ENCODE measurements at regions not wholly inside any gene's neighbourhood (a gene's known extent, or its start where the extent isn't known, plus 50 kb on each side); places are given as distances from the start of the nearest gene placed in this dataset.
A peak's percentile ranks its signal among the peaks of the same experiment; 100 is the strongest.

DNA sequence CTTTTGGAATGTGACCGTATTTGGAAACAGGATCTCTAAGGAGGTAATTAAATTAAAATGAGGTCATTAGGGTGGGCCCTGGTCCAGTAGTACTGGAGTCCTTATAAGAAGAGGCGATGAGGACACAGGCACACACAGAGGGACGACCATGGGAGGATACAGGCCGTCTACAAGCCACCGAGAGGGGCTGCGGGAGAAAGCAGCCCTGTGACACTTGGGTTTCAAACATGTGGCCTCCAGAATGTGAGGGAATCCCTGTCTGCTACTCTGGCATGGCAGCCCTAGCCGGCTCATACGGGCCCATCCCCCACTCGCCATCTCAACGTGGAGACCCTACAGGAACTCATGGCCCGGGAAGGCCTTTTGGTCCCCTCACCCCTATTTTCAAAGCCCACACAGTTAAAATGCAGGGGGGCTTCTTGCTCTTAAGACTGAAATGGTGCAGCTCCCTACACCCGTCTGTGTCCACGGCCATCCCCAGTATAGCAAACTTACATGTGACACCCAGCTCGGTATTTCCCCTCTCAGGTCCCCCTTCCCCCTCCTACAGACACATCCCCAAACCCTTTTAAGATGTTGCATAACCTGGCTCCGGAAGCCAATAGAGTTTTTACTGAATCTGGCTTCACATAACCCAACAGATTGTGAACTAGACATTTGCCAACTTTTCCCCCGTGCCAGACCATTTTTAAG lies 124.1 kb upstream of the TBL1X start:
- DNase-seq (ENCODE audit: insufficient read length, low spot score, missing footprints) = no peak
- Histone ChIP-seq H3K4me3 (ENCODE audit: insufficient read depth, low read length) (peak overlapping the region; percentile 51), H4K20me1 (ENCODE audit: insufficient read depth, low read length) (no peaks in the 10 kb centered on the region), H3K36me3 (ENCODE audit: insufficient read depth, low read length) (no peaks in the 10 kb centered on the region), H2AFZ (ENCODE audit: low read length) (no peak overlapping the region), H3K9me3 (ENCODE audit: low read depth, low read length) (no peaks in the 10 kb centered on the region), H3K27ac (ENCODE audit: low read depth, low read length) (peak overlapping the region; percentile 66), H3K4me2 (ENCODE audit: insufficient read depth, low read length) (peak overlapping the region; percentile 77), H3K27me3 (ENCODE audit: insufficient read depth, low read length) (no peaks in the 10 kb centered on the region), H3K4me1 (ENCODE audit: insufficient read depth, low read length) (peaks cover 9% of the 10 kb centered on the region), H3K79me2 (ENCODE audit: insufficient read depth, low read length) (no peaks in the 10 kb centered on the region)
- TF ChIP-seq, protein P1, sequence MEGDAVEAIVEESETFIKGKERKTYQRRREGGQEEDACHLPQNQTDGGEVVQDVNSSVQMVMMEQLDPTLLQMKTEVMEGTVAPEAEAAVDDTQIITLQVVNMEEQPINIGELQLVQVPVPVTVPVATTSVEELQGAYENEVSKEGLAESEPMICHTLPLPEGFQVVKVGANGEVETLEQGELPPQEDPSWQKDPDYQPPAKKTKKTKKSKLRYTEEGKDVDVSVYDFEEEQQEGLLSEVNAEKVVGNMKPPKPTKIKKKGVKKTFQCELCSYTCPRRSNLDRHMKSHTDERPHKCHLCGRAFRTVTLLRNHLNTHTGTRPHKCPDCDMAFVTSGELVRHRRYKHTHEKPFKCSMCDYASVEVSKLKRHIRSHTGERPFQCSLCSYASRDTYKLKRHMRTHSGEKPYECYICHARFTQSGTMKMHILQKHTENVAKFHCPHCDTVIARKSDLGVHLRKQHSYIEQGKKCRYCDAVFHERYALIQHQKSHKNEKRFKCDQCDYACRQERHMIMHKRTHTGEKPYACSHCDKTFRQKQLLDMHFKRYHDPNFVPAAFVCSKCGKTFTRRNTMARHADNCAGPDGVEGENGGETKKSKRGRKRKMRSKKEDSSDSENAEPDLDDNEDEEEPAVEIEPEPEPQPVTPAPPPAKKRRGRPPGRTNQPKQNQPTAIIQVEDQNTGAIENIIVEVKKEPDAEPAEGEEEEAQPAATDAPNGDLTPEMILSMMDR (IDR thresholded peaks at IDR 0.05; ENCODE audit: extremely low read depth, low read depth, low read length) = no peak

DNA sequence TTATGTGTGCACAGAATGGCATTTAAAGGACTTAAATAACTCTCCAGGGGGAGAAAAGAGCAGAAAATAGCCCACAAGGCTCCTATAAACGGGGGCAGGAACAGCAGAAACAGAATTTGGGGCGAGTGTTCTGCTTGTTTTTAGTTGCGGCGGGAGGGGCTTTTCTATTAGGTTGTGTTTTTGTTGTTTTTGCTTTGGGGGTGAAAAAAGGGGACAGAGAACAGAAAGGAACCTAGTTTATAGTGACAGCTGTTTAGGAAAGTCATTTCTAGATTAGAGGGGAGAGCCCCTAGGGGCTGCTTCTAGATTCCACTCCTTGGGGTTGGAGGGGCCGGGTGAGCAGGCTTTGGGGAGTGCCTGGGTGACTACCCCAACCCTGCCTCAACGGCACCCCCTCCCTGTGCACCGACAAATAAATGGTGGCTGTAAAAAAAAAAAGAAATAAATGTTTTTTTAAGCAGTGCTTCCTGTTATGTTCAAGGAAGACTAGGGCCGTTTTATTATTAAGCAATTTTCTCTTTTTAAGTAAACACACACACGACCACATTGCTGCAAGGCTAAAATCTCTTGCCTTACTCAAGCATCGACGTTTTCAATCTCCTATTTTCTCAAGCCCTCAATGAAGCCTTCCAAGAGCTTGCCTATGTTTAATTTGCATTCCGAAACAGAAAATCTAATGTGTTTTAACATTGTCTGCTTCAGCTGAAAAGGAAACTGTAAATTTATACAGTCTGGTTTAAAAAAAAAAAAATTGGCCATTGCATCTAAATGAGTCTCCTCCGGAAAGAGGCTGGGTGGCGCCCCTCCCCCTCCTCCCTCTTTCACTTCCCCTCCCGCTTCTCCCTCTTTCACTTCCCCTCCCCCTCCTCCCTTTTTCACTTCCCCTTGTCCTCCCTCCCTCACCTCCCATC lies 123.3 kb upstream of the TBL1X start:
- Histone ChIP-seq H3K79me2 (ENCODE audit: insufficient read depth, low read length) (no peaks in the 10 kb centered on the region), H3K36me3 (ENCODE audit: insufficient read depth, low read length) (no peaks in the 10 kb centered on the region), H3K4me3 (ENCODE audit: insufficient read depth, low read length) (peak overlapping the region; percentile 51), H3K27me3 (ENCODE audit: insufficient read depth, low read length) (no peaks in the 10 kb centered on the region), H3K4me2 (ENCODE audit: insufficient read depth, low read length) (peak overlapping the region; percentile 77), H4K20me1 (ENCODE audit: insufficient read depth, low read length) (no peaks in the 10 kb centered on the region), H2AFZ (ENCODE audit: low read length) (no peak overlapping the region), H3K27ac (ENCODE audit: low read depth, low read length) (peak overlapping the region; percentile 66), H3K9me3 (ENCODE audit: low read depth, low read length) (no peaks in the 10 kb centered on the region), H3K4me1 (ENCODE audit: insufficient read depth, low read length) (peaks cover 9% of the 10 kb centered on the region)
- peak; percentile 78 for DNase-seq (ENCODE audit: insufficient read length, low spot score, missing footprints)
- TF ChIP-seq, protein P1 (IDR thresholded peaks at IDR 0.05; ENCODE audit: extremely low read depth, low read depth, low read length) = no peak

DNA sequence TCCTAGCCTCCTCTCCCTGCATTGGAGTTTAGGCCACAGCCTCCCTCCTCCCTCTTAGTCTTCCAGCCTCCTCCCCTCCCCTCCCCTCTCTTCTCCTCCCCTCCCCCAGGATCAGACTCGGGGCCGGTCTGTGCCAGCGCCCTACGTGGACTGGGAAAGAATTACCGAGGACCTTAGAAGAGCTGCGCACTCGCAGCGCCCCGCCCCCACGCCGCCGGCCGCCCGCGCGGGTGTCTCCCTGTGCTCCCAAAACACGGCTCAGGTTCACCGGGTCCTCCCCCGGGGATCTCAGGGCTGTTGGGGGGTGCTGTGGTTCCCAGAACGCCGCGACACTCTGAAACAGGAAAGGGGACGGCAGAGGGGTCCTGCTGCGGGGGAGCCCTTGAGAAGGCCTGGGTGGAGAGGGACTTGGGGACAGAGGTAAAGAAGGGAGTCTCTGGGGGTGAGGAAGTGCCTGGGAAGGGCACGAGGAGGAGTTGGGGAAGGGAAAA lies 122.3 kb upstream of the TBL1X start:
- Histone ChIP-seq H3K79me2 (ENCODE audit: insufficient read depth, low read length) (no peaks in the 10 kb centered on the region), H2AFZ (ENCODE audit: low read length) (no peak overlapping the region), H3K4me3 (ENCODE audit: insufficient read depth, low read length) (no peak overlapping the region), H4K20me1 (ENCODE audit: insufficient read depth, low read length) (no peaks in the 10 kb centered on the region), H3K27ac (ENCODE audit: low read depth, low read length) (no peak overlapping the region), H3K4me1 (ENCODE audit: insufficient read depth, low read length) (peaks cover 9% of the 10 kb centered on the region), H3K36me3 (ENCODE audit: insufficient read depth, low read length) (no peaks in the 10 kb centered on the region), H3K27me3 (ENCODE audit: insufficient read depth, low read length) (no peaks in the 10 kb centered on the region), H3K4me2 (ENCODE audit: insufficient read depth, low read length) (no peak overlapping the region), H3K9me3 (ENCODE audit: low read depth, low read length) (no peaks in the 10 kb centered on the region)
- TF ChIP-seq, protein P1 (IDR thresholded peaks at IDR 0.05; ENCODE audit: extremely low read depth, low read depth, low read length) = no peak
- peak; percentile 87 for DNase-seq (ENCODE audit: insufficient read length, low spot score, missing footprints)

DNA sequence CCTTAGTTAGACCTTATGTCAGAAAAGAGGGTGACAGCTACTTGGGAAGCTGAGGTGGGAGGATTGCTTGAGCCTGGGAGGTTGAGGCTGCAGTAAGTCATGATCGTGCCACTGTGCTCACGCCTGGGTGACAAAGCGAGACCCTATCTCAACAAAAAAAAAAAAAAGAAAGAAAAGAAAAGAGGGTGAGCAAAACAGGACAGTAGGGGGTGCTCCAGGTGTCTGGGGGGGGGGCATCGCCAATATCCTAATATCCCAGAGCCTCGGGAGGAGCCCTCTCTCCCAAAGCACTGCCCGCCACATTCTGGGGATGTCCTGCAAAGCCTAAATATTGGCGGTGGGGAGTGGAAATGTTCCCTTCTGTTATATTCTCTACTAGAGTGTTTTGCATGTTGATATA lies 120.9 kb upstream of the TBL1X start:
- Histone ChIP-seq H3K4me1 (ENCODE audit: insufficient read depth, low read length) (peaks cover 9% of the 10 kb centered on the region), H3K36me3 (ENCODE audit: insufficient read depth, low read length) (no peaks in the 10 kb centered on the region), H3K79me2 (ENCODE audit: insufficient read depth, low read length) (no peaks in the 10 kb centered on the region), H3K4me3 (ENCODE audit: insufficient read depth, low read length) (no peak overlapping the region), H3K27me3 (ENCODE audit: insufficient read depth, low read length) (no peaks in the 10 kb centered on the region), H3K27ac (ENCODE audit: low read depth, low read length) (no peak overlapping the region), H4K20me1 (ENCODE audit: insufficient read depth, low read length) (no peaks in the 10 kb centered on the region), H3K4me2 (ENCODE audit: insufficient read depth, low read length) (no peak overlapping the region), H3K9me3 (ENCODE audit: low read depth, low read length) (no peaks in the 10 kb centered on the region), H2AFZ (ENCODE audit: low read length) (no peak overlapping the region)
- no peak for DNase-seq (ENCODE audit: insufficient read length, low spot score, missing footprints)
- TF ChIP-seq, protein P1 (IDR thresholded peaks at IDR 0.05; ENCODE audit: extremely low read depth, low read depth, low read length) = no peak
